ENCODE measurements at regions not wholly inside any gene's neighbourhood (a gene's known extent, or its start where the extent isn't known, plus 50 kb on each side); places are given as distances from the start of the nearest gene placed in this dataset.

DNA sequence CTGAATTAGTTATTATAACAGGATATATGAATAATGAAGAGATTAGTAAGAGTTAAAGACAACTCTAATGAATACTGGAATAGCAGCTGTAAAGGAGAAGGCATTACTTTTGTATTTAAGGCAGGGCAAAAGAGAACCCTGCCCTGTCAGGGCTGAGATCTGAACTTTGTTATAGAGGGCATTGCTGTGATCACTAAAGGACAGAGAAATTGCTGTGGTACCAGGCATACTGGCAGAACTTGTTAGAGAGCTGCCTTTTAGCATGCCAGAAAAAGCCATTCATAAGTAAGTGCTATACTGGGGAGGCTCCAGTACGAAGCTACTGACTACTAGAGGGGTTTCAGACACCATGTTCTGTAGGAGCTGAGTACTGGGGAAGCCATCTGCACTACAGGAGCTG, 481.8 kb downstream of the SEMA3D start:
- no peak for TF ChIP-seq EZH2phosphoT487 (IDR thresholded peaks at IDR 0.05; ENCODE audit: borderline replicate concordance, low read depth, low read length)
- TF ChIP-seq, protein P1, sequence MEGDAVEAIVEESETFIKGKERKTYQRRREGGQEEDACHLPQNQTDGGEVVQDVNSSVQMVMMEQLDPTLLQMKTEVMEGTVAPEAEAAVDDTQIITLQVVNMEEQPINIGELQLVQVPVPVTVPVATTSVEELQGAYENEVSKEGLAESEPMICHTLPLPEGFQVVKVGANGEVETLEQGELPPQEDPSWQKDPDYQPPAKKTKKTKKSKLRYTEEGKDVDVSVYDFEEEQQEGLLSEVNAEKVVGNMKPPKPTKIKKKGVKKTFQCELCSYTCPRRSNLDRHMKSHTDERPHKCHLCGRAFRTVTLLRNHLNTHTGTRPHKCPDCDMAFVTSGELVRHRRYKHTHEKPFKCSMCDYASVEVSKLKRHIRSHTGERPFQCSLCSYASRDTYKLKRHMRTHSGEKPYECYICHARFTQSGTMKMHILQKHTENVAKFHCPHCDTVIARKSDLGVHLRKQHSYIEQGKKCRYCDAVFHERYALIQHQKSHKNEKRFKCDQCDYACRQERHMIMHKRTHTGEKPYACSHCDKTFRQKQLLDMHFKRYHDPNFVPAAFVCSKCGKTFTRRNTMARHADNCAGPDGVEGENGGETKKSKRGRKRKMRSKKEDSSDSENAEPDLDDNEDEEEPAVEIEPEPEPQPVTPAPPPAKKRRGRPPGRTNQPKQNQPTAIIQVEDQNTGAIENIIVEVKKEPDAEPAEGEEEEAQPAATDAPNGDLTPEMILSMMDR (conservative IDR thresholded peaks at IDR 0.05; ENCODE audit: low read length): no peak
